HG02678 (cell line): ENCODE measurements at regions not wholly inside any gene's neighbourhood (a gene's known extent, or its start where the extent isn't known, plus 50 kb on each side); places are given as distances from the start of the nearest gene placed in this dataset.
"Not testable (repeated sequence)": the region's sequence is repeated elsewhere in the genome, so short reads cannot be mapped to it uniquely, and the experiment has no call there.

Experiments used
- ATAC-seq: cut with Tn5 transposase; IDR thresholded peaks from one replicate; pipeline ENCODE4 v1.9.1; 2021; ENCODE audit warnings: mild to moderate bottlenecking, moderate library complexity; ENCODE audit not compliant: unreplicated experiment

DNA sequence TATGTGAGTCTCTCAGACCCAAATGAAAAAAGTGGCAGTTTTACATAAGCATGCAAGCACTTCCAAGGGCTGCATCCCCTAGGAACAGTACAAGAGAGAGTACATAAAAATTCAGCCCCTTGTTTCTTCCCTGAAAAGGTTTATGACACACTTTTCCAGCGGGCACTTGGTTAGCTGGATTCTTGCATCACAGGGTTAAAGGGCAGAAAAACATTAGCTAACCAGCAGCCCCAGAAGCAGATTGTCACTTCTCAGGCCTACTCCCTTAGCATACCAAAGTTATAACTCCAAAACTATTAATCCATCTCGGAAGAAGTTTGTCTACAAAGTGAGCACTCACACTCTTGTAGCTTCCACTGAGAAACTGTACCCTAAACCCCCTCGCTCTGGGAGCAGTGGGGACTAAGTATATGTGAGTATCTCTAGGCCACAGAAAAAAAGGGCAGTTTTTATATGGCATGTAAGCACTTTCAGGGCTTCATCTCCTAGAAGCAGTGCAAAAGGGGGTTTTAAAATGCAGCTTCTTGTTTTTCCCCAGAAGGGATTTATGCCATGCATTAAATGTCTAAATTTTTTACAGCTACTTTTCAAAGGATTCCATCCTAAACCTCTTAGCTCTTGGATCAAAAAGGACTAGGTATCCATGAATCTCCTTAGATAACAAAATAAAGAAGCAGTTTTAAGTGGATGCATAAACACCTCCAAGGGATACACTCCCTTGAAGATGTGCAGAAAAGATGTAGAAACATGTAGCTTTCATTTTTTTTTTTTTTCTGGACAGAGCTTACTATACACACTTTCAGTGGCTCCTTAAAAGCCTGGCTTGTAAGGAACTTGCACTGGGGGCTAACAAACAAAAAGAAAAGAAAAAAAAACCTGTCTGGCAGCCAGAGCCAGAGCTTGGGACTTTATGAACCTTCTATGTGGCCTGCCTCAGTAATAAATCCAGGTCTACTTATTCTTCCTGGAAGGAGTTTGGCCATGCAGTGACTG is 956.7 kb downstream of the CCSER2 start:
- no peak for ATAC-seq

DNA sequence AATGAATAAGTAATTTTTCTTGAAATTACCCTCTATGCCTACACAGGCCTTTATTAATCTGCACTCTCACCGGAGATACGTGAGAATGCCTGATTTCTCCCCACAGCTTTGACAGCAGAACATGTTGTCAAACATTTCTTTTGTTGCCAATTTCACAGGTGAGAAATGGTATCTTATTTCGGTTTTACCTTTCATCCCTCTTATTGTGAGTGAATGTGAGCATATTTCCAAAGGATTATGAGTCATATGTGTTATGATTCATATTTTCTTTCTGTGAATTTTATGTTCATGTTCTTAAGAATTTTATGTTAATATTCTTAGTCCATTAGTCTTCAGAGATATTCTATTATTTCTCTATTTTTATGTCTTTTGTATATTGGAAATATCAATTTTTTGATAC is 965.1 kb downstream of the CCSER2 start:
- ATAC-seq: no peak

DNA sequence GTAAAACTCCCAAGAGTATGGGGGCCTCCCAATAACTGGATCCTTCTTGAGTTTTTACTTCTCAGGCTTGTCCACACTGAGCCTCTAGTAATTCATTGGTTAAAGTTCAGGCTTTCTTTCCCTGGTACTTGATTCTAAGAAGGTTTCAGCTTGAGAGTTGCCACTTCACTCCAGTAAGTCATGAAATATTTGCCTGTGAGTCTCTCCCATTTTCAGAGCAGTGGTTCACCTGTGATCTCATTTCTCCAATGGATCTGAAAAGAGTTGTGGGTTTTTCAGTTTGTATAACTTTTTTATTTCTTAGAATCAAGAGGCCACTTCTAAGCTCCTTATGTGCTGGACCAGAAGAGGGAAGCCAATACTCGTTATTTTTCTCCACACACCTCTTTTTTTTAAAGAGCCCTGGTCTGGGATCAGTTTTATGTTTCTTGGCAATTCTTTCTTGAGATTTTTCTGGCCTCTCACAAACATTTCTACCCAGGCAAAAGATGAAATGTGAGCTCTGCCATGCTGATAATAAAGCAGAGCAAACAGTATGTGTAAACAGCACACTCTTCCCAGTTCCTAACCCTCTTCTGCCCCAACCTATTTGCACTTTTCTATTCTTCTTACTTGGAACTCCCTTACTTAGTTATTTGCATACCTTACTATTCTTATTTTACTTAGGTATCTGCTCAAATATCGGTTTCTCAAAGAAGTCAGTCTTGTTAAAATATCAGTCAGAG is 983.4 kb downstream of the CCSER2 start:
- ATAC-seq: no peak

DNA sequence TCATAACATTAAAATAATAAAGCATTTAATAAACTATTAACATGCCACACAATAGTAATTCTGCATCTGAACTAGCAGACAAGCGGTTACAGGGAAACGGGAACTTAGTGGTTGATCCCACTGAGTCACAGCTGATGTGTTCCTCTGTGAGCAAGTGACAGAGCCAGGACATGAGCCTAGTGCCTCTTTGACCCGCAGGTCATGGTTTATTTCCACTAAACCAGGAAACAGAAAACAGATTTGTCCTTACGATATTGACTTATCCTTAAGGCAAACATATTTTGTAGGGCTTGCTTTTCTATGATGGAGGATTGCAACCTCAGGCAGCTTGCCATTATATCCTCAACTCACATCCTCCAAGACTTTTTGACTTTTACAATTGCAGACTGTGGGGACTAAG is 987.3 kb downstream of the CCSER2 start:
- no peak for ATAC-seq

DNA sequence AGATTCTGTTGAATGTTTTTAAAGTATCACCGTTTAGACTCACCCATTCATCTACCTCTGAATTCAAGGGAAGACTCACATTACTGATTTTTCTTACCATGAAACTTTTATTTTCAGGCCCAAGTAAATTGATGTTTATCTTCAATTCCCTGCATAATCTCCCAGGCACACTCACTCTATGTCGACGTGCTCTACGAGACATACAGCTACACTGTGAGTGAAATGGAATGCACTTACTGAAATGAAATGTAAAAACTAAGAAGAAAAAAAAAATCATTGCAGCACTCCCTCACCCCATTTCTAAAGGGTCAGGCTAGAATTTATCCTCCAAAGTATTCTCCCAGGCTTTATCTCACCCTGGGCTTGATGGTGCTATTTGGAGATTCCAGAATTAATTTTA is 987.9 kb downstream of the CCSER2 start:
- ATAC-seq: no peak

DNA sequence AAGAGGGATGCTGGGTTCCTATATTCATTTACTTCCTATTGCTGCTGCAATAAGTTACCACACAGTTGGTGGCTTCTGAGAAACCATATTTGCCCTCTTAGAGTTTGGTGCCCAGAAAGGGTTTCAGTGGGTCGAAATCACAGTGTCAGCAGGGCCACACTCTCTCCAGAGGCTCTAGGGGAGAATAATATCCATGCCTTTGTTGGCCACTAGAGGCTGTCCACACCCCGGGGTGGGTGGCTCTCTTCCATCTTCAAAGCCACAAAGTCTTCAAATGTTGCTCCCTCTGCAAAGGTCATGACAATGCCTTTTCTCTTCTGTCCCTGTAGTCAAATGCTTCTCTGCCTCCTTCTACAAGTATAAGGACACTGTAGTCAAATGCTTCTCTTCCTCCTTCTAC is 989.4 kb downstream of the CCSER2 start:
- ATAC-seq: no peak

DNA sequence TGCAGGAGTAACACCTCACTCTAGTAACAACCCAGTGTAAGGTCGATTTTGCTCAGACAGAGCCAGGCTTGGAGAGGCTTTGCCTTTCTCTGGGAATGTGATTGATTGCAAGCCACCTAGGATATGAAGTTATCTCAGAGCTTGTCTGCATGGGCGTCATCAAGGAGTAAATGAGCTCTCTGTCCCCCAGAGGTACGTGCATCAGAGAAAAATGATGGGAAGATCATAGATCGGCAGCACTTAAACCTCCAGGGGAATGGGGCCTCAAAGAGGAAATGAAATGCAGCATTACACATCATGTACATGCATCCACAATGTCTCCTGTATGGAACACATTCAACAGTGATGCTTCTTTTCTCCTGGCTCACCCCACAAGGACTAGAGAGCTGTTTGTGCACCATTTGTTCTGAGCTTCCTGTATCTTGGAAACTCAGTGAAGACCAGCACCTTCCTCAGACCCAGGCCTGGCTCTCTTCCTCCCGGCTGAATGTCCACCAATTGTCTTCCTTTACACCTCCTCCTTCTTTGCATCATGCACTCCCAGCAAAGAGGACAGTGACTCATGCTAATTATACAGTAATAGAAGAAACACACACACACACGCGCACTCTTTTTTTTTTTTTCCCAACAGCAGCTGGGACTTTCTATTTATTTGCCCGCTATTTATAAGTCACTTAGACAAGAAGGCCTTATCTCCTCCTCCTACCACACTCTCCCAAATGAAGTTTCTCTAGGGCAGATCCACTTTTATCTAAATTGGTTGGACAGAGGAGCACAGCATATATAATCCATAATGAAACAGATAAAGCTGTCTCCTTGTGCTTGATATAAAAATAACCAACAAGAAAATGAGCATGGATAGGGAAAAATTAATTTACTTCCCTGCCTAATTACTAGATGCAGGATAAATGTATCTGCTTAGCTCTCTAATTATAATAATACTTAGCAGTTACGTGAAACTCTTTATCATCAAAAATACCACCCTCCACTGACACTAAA is 990.7 kb downstream of the CCSER2 start:
- no peak for ATAC-seq

DNA sequence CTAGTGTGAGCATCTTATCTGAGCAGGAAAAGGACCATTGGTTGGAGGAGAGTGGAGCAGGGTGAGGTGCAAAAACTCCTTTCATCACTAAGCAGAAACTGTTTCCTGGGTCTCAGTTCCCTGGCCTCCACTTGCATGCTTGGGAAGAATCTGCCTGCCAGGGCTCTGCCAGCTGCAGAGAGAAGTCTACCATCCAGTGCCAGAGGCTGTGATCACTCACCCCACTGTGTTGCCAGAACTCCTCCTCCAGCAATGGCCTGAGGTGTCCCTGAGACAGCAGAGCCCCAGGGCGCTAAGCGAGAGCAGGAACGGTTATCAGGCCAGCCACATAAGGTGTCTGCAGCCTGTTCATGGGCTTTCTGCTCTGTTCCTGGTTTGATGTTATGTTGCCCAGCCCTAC is 991.4 kb downstream of the CCSER2 start:
- ATAC-seq: no peak

DNA sequence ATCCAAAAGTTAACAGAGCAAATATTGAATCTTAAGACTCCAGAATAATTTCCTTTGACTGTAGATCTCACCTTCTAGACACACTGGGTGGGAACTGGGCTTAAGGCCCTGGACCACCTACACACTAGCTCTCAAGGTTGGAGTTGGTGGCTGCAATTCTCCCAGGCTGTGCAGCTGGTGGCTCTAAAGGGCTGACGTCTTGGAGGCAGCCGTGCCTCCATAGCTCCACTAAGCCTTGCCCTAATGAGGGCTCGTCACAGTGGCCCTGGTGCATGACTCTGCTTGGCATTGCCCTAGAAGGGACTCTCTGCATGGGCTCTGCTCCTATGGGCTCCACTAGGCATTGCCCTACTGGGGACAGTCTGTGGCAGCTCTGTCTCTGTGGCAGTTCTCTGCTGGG is 1005.2 kb downstream of the CCSER2 start:
- no peak for ATAC-seq

DNA sequence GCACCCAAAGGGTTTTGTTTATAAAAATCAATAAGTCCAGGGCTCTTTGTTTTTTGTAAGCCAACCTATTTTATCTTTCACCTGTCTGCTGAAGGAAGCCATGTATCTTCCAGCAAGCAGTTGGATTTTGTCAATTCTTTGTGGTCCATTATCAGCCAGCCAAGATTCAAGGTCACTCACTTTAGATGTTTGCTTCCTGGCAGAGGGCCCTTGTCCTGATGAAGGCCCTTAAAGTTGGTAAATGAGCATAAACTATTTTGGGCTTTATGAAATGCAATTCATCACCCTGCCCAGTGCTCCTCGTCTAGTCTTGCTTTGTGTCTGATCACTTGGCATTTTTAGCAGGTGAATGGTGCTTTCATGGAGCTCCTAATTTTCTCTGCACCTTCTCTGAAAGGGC is 1004.2 kb downstream of the GRID1 start:
- ATAC-seq: no peak

DNA sequence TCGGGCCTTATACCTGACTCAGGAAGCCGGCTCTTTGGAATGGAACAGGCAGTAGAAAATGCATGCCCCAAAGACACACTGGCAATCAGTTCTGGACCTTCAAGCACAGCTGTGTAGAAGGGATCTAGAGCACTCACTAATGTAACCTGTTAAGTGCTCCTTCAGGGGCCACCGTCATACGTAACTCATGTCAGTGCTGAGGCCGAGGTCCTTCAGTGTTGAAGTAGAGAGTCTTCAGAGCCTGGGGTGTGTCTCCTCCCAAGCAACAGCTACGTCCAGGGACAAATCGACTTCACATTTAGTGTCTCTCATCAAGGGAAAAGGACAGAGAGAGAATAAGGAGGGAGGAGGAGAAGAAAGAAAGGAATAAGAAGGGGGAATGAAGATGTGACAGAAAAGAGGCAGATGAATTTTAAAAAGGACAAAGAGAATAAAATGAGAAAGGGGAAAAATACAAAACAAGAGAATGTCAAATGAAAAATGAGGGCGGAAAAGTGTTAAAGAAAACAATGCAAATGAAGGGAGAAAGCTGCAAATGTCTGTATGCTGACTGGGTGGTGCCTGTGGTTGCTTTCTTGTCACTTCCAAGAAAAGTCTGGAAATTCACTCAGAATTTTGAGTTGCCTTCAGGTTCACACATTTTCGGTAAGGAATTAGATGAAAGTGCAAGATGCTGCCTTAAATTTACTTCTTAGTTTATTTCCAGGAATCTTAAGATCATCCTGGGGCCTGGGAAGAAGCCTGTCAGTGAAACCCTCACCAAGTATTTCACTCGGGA is 989.4 kb downstream of the GRID1 start:
- ATAC-seq: no peak

DNA sequence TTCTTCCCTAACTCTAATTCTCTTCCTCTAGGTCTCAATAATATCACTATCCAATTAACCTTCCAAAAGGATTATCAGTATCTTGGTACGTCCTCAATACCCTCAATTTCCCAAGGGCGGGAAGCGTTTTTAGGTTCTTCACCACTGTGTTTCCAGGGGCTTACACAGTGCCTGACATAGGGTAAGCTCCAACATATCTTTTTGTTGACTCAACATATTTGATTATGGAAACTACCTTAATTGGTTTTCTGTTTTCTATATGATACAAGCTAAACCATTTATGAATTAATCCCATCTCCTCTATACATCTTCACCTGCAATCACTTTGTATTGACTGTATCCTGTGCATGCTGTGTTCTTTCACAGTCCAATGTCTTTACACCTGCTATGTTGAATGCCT is 987.3 kb downstream of the GRID1 start:
- no peak for ATAC-seq

DNA sequence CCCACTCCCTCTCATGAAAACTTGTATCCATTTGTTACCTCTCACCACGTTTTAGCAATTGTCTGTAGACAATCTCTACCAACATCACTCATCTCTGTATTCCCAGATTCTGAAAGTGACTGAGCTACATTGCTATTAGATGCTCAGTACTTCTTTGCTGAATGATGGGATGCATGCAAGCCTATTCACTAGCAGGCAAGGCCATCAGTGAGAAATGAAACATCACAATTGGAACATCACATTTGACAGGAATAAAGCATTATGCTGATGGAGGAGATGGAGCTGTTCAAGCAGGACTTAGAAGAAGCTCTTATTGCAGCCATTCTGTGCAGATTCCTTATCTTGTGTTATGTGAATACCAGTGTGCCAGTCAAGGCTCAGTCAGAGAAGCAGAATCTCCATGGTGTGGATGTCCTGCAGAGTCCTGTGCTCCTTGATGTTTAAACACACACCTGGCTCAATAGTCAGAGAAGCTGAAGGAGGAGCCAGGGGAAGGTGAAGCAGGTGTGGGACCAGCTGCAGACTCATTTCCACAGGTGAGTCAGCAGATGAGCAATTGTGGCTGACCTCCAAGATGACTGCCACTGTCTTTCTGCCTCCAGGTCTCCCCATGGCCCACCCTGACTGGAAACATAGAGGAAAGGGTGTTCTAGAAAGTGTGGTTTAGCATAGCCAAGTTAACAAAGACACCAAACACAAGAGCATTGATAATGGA is 965.5 kb downstream of the GRID1 start:
- ATAC-seq: no peak

DNA sequence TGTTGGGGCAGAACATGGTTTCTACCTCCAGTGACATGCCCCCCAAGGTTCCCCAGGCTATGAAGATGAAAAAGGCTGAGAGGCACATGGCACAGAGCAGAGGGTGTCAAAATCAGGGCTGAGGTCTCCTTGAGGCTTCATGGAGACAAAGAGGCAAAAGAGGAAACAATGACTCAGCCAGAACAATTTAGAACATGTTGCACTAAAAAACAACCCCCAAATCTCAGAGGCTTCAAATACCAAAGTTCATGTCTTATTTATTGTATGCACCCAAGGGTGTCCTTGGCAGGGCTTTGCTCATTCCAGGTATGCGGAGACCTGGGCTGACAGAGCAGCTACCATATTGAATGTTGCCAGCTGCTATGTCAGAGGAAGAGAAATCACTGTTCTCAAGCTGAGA is 964.1 kb downstream of the GRID1 start:
- ATAC-seq: no peak

DNA sequence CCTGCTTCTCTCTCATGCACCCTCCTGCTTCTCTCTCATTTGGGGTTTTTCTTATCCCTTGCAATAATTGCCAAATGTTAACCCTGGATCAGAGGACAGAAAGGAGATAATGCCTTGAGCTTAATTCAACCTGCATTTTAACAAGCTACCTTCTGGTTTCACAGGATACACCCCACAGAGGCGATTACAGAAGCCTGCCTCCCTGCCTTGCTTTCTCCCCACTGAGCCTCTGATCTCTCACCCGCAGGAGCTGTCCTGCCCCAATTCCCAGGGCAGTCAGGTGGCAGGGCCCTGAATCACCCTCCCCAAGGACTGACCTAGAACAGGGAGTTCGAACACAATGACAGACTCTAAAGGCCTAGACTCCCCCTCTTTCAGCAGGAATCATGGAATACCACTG is 959.5 kb downstream of the GRID1 start:
- no peak for ATAC-seq

DNA sequence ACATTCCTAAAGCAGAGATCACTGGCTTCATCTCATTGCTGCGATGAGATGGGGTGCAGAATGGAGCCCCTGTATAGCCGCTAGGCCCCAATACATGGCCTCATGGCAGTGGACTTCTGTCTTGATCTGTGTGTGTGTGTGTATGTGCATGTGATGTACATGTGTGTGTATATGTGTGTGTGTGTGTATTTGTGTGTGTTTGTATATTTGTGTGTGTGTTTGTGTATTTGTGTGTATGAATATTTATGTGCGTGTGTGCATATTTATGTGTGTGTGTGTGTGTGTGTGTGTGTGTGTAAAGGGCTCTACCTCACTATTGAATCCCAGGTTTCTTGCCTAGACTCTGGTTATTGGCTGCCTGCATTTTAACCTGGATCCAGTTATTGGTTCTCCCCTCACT is 958.2 kb downstream of the GRID1 start:
- ATAC-seq: no peak

DNA sequence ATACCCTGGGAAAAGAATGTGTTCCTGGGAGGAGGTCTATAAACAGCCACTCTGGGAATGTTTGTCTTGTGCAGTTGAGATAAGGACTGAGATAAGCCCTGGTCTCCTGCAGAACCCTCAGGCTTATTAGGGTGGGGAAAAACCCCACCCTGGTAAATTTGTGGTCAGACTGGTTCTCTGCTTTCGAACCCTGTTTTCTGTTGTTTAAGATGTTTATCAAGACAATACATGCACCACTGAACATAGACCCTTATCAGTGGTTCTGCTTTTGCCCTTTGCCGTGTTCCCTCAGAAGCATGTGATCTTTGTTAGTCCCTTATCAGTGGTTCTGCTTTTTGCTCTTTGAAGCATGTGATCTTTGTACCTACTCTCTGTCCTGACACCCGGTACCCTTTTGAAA is 956.0 kb downstream of the GRID1 start:
- ATAC-seq: not testable (repeated sequence)

DNA sequence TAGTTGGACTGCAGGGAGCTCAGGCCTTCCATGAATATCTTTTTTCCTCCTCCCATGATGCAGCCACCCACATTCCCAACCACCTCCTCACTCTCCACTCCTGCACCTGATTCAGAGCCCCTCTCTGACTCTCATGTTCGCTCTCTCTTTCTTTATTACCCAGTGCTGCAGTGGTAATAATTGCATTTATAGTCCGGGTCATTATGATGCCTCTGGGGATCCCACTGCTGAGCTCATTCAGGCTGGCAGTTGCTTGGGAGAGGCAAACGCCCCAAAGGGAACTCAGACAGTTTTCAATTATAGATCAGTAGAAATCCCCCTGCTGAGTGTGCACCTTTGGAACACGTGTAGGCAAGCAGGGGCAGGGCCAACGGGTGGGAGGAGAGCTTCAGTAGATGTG is 953.0 kb downstream of the GRID1 start:
- no peak for ATAC-seq

DNA sequence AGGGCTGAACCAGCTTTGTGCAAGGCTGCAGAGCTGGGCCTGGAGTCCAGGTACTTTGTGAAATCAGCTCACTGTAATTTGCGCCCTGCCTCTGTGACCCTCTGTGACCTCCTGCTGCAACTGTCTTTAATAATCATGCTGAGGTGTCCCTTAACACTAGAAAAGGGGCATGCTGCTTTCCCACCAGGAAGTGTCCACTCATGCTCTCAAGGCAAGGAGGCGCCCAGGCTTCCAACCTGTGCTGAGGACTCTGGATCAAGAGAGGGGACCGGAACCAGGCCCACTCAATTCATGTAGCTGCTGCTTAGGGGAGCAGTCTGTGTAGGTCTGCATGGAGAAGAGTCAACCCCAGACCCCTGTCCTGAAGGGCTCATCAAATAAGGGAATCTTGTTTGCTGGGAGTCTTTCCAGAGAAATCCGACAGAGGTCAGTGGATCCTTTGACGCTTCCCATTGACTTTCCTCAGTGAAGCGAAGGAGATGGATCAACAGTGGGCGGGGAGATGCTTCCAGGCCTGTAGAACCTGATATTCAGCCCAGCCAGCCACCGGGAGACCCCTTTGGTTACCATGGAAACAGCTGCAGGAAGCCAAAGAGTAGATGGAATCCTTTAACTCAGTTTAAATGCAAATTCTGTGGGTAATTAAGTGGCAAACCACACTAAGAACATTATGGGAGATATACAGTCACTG is 945.9 kb downstream of the GRID1 start:
- ATAC-seq: no peak
